Activated naive CD8-positive, alpha-beta T cell treated with anti-CD3 and anti-CD28 coated beads, Interleukin-2, amount 50 U/mL, for 24 hours (primary cell): ENCODE measurements at regions not wholly inside any gene's neighbourhood (a gene's known extent, or its start where the extent isn't known, plus 50 kb on each side); places are given as distances from the start of the nearest gene placed in this dataset.
"Not testable (repeated sequence)": the region's sequence is repeated elsewhere in the genome, so short reads cannot be mapped to it uniquely, and the experiment has no call there.

Experiments
- ATAC-seq: fragments of 150-1000 bp; cut with Tn5 transposase; one replicate; pipeline ENCODE4 v1.10.0; 2021
- DNase-seq: peaks from one replicate; pipeline ENCODE4 v3.0.0; 2021
- H3K27ac Mint-ChIP-seq: one replicate; pipeline ENCODE4 v1.8.0; 2021; ENCODE audit warnings: mild to moderate bottlenecking, mixed read lengths
- H3K27me3 Mint-ChIP-seq: one replicate; pipeline ENCODE4 v1.8.0; 2021; ENCODE audit warnings: mixed read lengths
- H3K36me3 Mint-ChIP-seq: one replicate; pipeline ENCODE4 v1.8.0; 2021; ENCODE audit warnings: low read depth, mixed read lengths
- H3K4me1 Mint-ChIP-seq: one replicate; pipeline ENCODE4 v1.8.0; 2021; ENCODE audit warnings: mixed read lengths
- H3K4me3 Mint-ChIP-seq: one replicate; pipeline ENCODE4 v1.8.0; 2021; ENCODE audit warnings: mild to moderate bottlenecking, moderate library complexity, mixed read lengths
- H3K9me3 Mint-ChIP-seq: one replicate; pipeline ENCODE4 v1.8.0; 2021; ENCODE audit warnings: mixed read lengths

- H3K36me3 Mint-ChIP-seq, ATAC-seq: not testable (repeated sequence)
Measured at GRCh38 chr1:120972863-120973262, 83.3 kb downstream of the PPIAL4A start.

DNA sequence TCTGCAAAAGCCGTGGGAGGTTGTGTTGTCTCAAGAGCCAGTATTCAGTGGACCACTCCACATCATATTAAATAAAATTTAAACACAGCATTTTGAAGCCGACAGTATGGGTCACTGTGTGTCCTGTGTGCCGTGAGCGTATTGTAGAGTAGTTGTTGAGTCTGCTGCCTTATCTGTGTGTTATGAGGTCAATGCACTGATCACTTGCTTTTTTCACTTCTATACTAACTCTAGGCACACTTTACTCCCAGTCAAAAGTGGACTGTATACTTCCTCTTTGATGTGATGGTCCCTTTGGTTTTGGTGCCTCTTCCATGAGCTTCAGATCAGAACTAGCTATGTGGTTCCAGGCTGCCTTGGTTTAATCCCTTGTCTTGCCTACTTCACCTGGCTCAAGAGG lies 84.3 kb downstream of the PPIAL4A start:
- not testable (repeated sequence) for H3K4me3 Mint-ChIP-seq, H3K4me1 Mint-ChIP-seq, ATAC-seq, H3K27ac Mint-ChIP-seq, DNase-seq, H3K36me3 Mint-ChIP-seq, H3K27me3 Mint-ChIP-seq, H3K9me3 Mint-ChIP-seq

More at GRCh38 chr1:120972863-120973262, 83.3 kb downstream of the PPIAL4A start:
- not testable (repeated sequence) for H3K4me3 Mint-ChIP-seq, H3K27me3 Mint-ChIP-seq, DNase-seq, H3K9me3 Mint-ChIP-seq, H3K27ac Mint-ChIP-seq, H3K4me1 Mint-ChIP-seq

GRCh38 chr1:120977279-120977678 lies 87.7 kb downstream of the PPIAL4A start:
- not testable (repeated sequence) for H3K36me3 Mint-ChIP-seq, H3K4me3 Mint-ChIP-seq, ATAC-seq, H3K27ac Mint-ChIP-seq, H3K4me1 Mint-ChIP-seq, H3K9me3 Mint-ChIP-seq, DNase-seq, H3K27me3 Mint-ChIP-seq

DNA sequence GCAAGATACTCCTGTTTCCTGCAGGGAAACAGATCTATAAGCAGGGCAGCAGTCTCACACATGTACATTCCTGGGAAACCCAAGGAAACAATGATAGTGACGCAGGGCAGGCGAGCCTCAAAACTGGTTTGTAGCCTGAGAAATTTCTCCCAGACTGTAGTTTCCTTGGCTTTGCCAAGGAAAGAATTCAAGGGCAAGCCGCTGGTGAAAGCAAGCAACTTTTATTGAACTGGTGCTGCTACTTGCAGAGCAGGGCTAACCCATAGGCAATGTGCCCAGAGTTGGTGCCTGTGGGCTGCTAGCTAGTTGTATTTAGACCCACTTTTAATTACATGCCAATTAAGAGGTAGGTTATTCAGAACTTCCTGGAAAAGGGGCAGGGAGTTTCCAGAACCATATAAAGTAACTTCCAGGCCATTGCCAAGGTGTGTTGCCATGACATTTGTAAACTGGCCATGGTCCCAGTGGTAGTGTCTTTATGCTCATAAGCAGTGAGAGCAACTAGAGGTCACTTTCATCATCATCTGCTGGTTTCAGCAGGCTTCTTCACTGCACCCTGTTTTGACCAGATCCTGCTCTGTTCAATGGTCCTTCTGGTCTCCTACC lies 92.0 kb downstream of the PPIAL4A start:
- not testable (repeated sequence) for ATAC-seq, H3K27me3 Mint-ChIP-seq, H3K27ac Mint-ChIP-seq, DNase-seq, H3K9me3 Mint-ChIP-seq, H3K4me1 Mint-ChIP-seq, H3K4me3 Mint-ChIP-seq, H3K36me3 Mint-ChIP-seq

DNA sequence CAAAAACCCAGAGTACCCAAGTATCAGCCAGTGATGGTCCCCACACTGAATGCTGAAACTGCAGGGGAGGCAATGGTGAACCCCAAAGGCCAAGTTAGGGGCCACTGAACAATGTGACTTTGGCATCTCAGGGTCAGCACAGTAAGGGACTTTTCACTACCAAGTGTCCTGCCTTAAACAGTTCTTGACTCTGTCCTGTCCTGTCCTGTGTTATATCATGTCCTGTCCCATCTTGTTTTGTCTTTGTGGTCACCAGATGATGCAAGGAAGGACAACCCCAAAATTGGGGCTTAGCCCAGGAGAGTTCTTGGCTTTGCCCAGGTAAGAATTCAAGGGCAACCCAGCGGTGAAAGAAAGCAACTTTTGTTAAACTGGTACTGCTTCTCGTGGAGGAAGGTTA lies 105.0 kb downstream of the PPIAL4A start:
- not testable (repeated sequence) for DNase-seq, H3K27me3 Mint-ChIP-seq, H3K9me3 Mint-ChIP-seq, H3K4me1 Mint-ChIP-seq, H3K4me3 Mint-ChIP-seq, H3K27ac Mint-ChIP-seq, ATAC-seq, H3K36me3 Mint-ChIP-seq

GRCh38 chr1:120995025-120995424 lies 105.5 kb downstream of the PPIAL4A start:
- not testable (repeated sequence) for H3K4me3 Mint-ChIP-seq, DNase-seq, H3K9me3 Mint-ChIP-seq, H3K4me1 Mint-ChIP-seq, H3K27ac Mint-ChIP-seq, H3K27me3 Mint-ChIP-seq, H3K36me3 Mint-ChIP-seq
- ATAC-seq: peak; percentile 92

DNA sequence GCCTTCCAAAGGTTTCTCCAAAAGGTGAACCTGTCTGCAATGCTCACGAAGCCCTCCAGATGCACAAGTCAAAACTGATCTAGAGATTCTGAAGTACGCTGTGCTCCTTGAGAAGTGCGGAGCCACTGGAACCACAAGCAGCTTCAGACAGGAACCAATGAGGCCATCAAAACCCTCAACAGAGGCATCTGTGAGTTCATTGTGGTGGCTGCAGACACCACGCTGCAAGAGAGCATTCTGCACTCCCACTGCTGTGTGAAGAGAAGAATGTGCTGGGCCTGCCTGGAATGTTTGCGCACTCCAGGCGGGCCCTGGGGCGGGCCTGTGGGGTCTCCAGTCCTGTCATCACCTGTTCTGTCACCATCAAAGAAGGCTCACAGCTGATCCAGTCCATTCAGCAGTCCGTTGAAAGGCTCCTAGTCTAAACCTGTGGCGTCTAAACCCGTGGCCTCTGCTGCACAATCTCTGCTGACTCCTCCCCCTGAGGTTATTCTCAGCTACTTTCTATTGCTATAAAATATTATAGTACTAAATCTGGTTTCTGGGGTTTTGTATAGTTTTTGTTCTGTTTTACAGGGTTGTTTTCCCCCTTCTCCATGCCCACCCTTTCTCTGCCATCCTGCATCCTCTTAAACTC lies 111.6 kb downstream of the PPIAL4A start:
- peak; percentile 79 for ATAC-seq
- H3K27ac Mint-ChIP-seq: not testable (repeated sequence)

GRCh38 chr1:121003230-121003629 lies 113.7 kb downstream of the PPIAL4A start:
- DNase-seq, H3K36me3 Mint-ChIP-seq, H3K27me3 Mint-ChIP-seq, H3K4me3 Mint-ChIP-seq, ATAC-seq, H3K9me3 Mint-ChIP-seq, H3K27ac Mint-ChIP-seq: not testable (repeated sequence)
- peaks cover 12% of the 10 kb centered on the region for H3K4me1 Mint-ChIP-seq

More for the DNA sequence above, 111.6 kb downstream of the PPIAL4A start:
- H3K36me3 Mint-ChIP-seq, H3K27me3 Mint-ChIP-seq, H3K9me3 Mint-ChIP-seq, H3K4me1 Mint-ChIP-seq, H3K4me3 Mint-ChIP-seq, DNase-seq: not testable (repeated sequence)

GRCh38 chr1:121006826-121007225 lies 117.3 kb downstream of the PPIAL4A start:
- not testable (repeated sequence) for H3K27me3 Mint-ChIP-seq, ATAC-seq, DNase-seq, H3K36me3 Mint-ChIP-seq, H3K4me3 Mint-ChIP-seq, H3K9me3 Mint-ChIP-seq, H3K27ac Mint-ChIP-seq
- H3K4me1 Mint-ChIP-seq: peaks cover 14% of the 10 kb centered on the region

GRCh38 chr1:121007755-121008154 lies 118.2 kb downstream of the PPIAL4A start:
- not testable (repeated sequence) for DNase-seq, H3K36me3 Mint-ChIP-seq, H3K27me3 Mint-ChIP-seq, H3K9me3 Mint-ChIP-seq, ATAC-seq, H3K27ac Mint-ChIP-seq
- Mint-ChIP-seq H3K4me1 (peaks cover 14% of the 10 kb centered on the region), H3K4me3 (peak overlapping the region; percentile 77)

- H3K9me3 Mint-ChIP-seq, H3K27ac Mint-ChIP-seq, DNase-seq, H3K36me3 Mint-ChIP-seq, H3K27me3 Mint-ChIP-seq: not testable (repeated sequence)
- peaks cover 14% of the 10 kb centered on the region for H3K4me1 Mint-ChIP-seq
- peak; percentile 14 for ATAC-seq
- peak overlapping the region; percentile 77 for H3K4me3 Mint-ChIP-seq
Measured at GRCh38 chr1:121008512-121009215, 119.1 kb downstream of the PPIAL4A start.

GRCh38 chr1:121009216-121010057 lies 119.9 kb downstream of the PPIAL4A start:
- peak overlapping the region; percentile 77 for H3K4me3 Mint-ChIP-seq
- H3K4me1 Mint-ChIP-seq: peaks cover 12% of the 10 kb centered on the region
- H3K9me3 Mint-ChIP-seq, H3K27me3 Mint-ChIP-seq, H3K36me3 Mint-ChIP-seq, H3K27ac Mint-ChIP-seq: not testable (repeated sequence)
- peak; percentile 72 for DNase-seq
- ATAC-seq: peak; percentile 82

DNA sequence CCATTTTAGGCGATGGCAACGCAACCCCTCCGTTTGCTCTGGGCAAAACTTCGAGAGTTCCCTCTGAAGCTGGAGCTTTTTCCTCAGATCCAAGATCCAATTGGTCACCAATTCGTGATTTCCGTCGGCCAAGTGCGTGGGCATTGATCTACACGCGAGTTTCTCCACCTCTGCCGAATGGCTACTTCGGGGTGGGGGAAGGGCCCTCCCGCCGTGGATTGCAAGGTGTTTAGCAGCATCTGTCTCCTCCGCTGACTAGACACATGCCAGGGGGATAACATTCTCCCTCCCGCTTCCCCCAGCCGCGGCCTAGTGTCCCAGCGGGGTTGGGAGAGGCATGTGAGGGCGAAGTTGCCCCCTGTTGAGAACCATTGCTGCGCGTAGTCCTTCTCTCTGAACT lies 120.6 kb downstream of the PPIAL4A start:
- not testable (repeated sequence) for DNase-seq, H3K4me3 Mint-ChIP-seq, H3K36me3 Mint-ChIP-seq, H3K9me3 Mint-ChIP-seq, ATAC-seq, H3K27me3 Mint-ChIP-seq, H3K27ac Mint-ChIP-seq
- peaks cover 12% of the 10 kb centered on the region for H3K4me1 Mint-ChIP-seq

DNA sequence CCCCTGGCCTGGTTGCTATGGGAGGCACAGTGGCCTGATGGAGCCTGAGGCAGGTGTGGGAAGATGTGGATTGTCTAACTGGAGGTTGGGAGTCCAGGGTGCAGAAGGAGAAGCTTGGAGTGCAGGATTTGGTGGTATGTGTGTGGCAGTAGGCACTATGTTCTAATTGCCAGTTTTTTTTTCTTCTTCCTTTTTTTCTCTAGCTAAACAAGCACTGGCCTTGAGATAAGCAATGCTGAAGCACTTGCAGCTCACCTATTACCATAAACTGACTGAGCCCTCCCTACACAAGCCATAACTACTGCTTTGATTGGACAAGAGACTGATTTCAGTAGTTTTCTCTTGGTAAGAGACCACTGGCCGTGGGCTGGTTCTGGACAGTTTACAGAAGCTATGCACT lies 123.6 kb downstream of the PPIAL4A start:
- not testable (repeated sequence) for DNase-seq, H3K27me3 Mint-ChIP-seq, ATAC-seq, H3K36me3 Mint-ChIP-seq, H3K4me3 Mint-ChIP-seq, H3K9me3 Mint-ChIP-seq, H3K27ac Mint-ChIP-seq
- H3K4me1 Mint-ChIP-seq: peaks cover 12% of the 10 kb centered on the region
